ENCODE measurements at regions not wholly inside any gene's neighbourhood (a gene's known extent, or its start where the extent isn't known, plus 50 kb on each side); places are given as distances from the start of the nearest gene placed in this dataset.

DNA sequence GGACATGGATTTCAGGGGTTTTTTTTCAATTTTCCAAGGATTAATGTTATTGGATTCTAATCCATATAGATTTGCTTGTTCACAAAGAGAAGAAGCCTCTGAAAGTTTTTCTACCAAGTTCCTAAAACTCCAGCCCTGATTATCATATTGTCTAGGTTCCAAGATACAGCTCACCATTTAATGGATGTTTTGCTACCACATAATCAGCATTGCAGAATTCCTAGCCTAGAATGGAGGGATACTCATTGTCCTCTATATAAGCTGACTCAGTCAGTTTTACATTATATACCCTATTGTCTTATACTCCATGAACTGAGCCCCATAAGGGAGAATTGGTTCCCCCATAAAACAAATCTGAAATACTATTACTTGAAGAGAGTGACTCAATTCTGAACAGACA lies 664.7 kb upstream of the FAM241A start:
- TF ChIP-seq EZH2 (IDR thresholded peaks at IDR 0.05; ENCODE audit: borderline replicate concordance, insufficient read depth, low read length, poor library complexity, severe bottlenecking): no peak
- TF ChIP-seq, protein P1, sequence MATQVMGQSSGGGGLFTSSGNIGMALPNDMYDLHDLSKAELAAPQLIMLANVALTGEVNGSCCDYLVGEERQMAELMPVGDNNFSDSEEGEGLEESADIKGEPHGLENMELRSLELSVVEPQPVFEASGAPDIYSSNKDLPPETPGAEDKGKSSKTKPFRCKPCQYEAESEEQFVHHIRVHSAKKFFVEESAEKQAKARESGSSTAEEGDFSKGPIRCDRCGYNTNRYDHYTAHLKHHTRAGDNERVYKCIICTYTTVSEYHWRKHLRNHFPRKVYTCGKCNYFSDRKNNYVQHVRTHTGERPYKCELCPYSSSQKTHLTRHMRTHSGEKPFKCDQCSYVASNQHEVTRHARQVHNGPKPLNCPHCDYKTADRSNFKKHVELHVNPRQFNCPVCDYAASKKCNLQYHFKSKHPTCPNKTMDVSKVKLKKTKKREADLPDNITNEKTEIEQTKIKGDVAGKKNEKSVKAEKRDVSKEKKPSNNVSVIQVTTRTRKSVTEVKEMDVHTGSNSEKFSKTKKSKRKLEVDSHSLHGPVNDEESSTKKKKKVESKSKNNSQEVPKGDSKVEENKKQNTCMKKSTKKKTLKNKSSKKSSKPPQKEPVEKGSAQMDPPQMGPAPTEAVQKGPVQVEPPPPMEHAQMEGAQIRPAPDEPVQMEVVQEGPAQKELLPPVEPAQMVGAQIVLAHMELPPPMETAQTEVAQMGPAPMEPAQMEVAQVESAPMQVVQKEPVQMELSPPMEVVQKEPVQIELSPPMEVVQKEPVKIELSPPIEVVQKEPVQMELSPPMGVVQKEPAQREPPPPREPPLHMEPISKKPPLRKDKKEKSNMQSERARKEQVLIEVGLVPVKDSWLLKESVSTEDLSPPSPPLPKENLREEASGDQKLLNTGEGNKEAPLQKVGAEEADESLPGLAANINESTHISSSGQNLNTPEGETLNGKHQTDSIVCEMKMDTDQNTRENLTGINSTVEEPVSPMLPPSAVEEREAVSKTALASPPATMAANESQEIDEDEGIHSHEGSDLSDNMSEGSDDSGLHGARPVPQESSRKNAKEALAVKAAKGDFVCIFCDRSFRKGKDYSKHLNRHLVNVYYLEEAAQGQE (IDR thresholded peaks at IDR 0.05; ENCODE audit: borderline replicate concordance): no peak
- no peak for TF ChIP-seq MXI1 (conservative IDR thresholded peaks at IDR 0.05; ENCODE audit: poor library complexity, severe bottlenecking)
- no peak for TF ChIP-seq EP300 (conservative IDR thresholded peaks at IDR 0.05; ENCODE audit: poor library complexity, severe bottlenecking)
- no peak for TF ChIP-seq TAF1 (IDR thresholded peaks at IDR 0.05; ENCODE audit: low read depth)
- no peak for TF ChIP-seq SMC3 (conservative IDR thresholded peaks at IDR 0.05; ENCODE audit: poor library complexity)
- TF ChIP-seq RAD21 (conservative IDR thresholded peaks at IDR 0.05): no peak
- TF ChIP-seq POLR2AphosphoS5 (IDR thresholded peaks at IDR 0.05): no peak
- TF ChIP-seq, protein P2, sequence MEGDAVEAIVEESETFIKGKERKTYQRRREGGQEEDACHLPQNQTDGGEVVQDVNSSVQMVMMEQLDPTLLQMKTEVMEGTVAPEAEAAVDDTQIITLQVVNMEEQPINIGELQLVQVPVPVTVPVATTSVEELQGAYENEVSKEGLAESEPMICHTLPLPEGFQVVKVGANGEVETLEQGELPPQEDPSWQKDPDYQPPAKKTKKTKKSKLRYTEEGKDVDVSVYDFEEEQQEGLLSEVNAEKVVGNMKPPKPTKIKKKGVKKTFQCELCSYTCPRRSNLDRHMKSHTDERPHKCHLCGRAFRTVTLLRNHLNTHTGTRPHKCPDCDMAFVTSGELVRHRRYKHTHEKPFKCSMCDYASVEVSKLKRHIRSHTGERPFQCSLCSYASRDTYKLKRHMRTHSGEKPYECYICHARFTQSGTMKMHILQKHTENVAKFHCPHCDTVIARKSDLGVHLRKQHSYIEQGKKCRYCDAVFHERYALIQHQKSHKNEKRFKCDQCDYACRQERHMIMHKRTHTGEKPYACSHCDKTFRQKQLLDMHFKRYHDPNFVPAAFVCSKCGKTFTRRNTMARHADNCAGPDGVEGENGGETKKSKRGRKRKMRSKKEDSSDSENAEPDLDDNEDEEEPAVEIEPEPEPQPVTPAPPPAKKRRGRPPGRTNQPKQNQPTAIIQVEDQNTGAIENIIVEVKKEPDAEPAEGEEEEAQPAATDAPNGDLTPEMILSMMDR (IDR thresholded peaks at IDR 0.05; ENCODE audit: poor library complexity, severe bottlenecking): no peak
- H3K9me3 ChIP-seq (ENCODE audit: low read length): no peaks in the 10 kb centered on the region
- no peak overlapping the region for H2AFZ ChIP-seq (ENCODE audit: low read depth, low read length)
- H3K4me2 ChIP-seq (ENCODE audit: low read length): no peak overlapping the region
- no peak overlapping the region for H3K27ac ChIP-seq (ENCODE audit: low read length)
- no peaks in the 10 kb centered on the region for H3K27me3 ChIP-seq (ENCODE audit: insufficient read depth, low read depth, low read length)
- no peaks in the 10 kb centered on the region for H3F3A ChIP-seq (ENCODE audit: insufficient read depth, low read length, poor library complexity, severe bottlenecking)
- no peaks in the 10 kb centered on the region for H4K20me1 ChIP-seq (ENCODE audit: insufficient read depth)
- no peaks in the 10 kb centered on the region for H3K79me2 ChIP-seq (replicated peaks; ENCODE audit: insufficient read depth, low read length)
- no peak overlapping the region for H3K9ac ChIP-seq (ENCODE audit: low read length)
- H3K9me2 ChIP-seq (ENCODE audit: insufficient read depth, low read length): no peaks in the 10 kb centered on the region
- H3K4me3 ChIP-seq (ENCODE audit: low read length): no peak overlapping the region
- no peaks in the 10 kb centered on the region for H3K36me3 ChIP-seq (ENCODE audit: insufficient read depth, low read length)

DNA sequence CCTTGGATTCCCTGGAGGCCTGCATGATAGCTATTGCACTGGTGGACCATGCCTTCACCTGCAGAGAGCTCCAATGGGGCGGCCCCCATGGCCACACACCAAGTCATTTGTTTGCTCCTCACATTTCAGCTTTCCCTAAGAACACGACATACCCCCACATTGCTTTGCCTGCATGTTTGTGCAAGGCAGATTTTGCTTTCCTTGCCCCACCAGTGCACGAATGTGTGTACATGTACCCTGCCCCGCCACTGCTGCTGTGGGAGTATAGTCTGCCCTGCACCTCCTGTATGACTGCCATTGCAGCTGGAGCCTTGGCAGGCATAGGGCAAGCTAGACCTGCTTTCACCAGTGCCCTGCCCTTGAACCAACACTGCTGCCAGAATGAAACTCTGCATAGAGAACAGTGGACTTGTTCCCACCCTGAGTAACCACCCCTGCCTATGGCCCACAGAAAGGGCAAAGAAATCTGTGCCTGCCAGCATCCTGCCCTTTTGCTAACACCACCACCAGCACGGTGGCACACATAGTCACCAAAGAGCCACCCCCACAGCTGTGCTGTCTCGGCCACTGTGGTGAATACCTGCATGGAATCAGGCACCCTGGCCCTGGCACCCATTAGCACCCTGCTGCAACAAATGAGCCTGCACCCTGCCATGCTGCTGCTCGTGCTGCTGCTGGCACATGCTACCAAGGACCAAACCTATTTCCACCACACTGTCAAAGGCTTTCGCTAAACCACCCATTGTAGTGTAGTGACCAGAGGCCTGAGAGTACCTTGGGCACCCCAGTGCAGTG lies 661.7 kb upstream of the FAM241A start:
- no peaks in the 10 kb centered on the region for H3K9me2 ChIP-seq (ENCODE audit: insufficient read depth, low read length)
- H2AFZ ChIP-seq (ENCODE audit: low read depth, low read length): no peak overlapping the region

More for the DNA sequence above, 661.7 kb upstream of the FAM241A start:
- no peaks in the 10 kb centered on the region for H3K79me2 ChIP-seq (replicated peaks; ENCODE audit: insufficient read depth, low read length)
- H3K4me3 ChIP-seq (ENCODE audit: low read length): no peak overlapping the region
- no peak overlapping the region for H3K4me2 ChIP-seq (ENCODE audit: low read length)
- no peak for TF ChIP-seq MXI1 (conservative IDR thresholded peaks at IDR 0.05; ENCODE audit: poor library complexity, severe bottlenecking)
- no peak for TF ChIP-seq POLR2AphosphoS5 (IDR thresholded peaks at IDR 0.05)
- no peak for TF ChIP-seq EP300 (conservative IDR thresholded peaks at IDR 0.05; ENCODE audit: poor library complexity, severe bottlenecking)
- TF ChIP-seq RAD21 (conservative IDR thresholded peaks at IDR 0.05): no peak
- TF ChIP-seq TAF1 (IDR thresholded peaks at IDR 0.05; ENCODE audit: low read depth): no peak
- TF ChIP-seq, protein P1 (IDR thresholded peaks at IDR 0.05; ENCODE audit: borderline replicate concordance): no peak
- TF ChIP-seq EZH2 (IDR thresholded peaks at IDR 0.05; ENCODE audit: borderline replicate concordance, insufficient read depth, low read length, poor library complexity, severe bottlenecking): no peak
- TF ChIP-seq SMC3 (conservative IDR thresholded peaks at IDR 0.05; ENCODE audit: poor library complexity): no peak
- TF ChIP-seq, protein P2 (IDR thresholded peaks at IDR 0.05; ENCODE audit: poor library complexity, severe bottlenecking): no peak
- no peaks in the 10 kb centered on the region for H3F3A ChIP-seq (ENCODE audit: insufficient read depth, low read length, poor library complexity, severe bottlenecking)
- H3K36me3 ChIP-seq (ENCODE audit: insufficient read depth, low read length): no peaks in the 10 kb centered on the region
- no peaks in the 10 kb centered on the region for H3K27me3 ChIP-seq (ENCODE audit: insufficient read depth, low read depth, low read length)
- H4K20me1 ChIP-seq (ENCODE audit: insufficient read depth): no peaks in the 10 kb centered on the region
- no peak overlapping the region for H3K27ac ChIP-seq (ENCODE audit: low read length)
- H3K9me3 ChIP-seq (ENCODE audit: low read length): no peaks in the 10 kb centered on the region
- no peak overlapping the region for H3K9ac ChIP-seq (ENCODE audit: low read length)
